ENCODE measurements at regions not wholly inside any gene's neighbourhood (a gene's known extent, or its start where the extent isn't known, plus 50 kb on each side); places are given as distances from the start of the nearest gene placed in this dataset.

DNA sequence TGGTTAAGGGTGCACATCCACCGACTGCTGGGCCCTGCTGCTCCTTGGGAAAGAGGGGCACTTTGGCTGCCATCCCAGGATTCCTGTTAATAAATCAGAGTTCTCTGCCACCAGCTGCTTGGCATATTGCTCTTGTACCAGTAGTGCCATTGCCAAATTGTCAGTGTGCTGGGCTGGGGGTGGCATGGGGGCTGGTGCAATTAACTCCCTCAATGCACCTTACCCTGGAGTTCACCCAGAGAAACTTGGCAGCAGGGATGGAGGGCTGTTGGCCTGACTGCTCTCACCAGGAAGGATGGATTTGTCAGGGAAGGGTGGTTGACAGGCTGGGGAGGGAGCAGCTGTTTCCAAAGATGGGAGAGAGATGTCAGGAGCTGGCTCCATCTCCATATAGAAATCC lies 94.6 kb upstream of the SKOR2 start:
- TF ChIP-seq CTCF (IDR thresholded peaks at IDR 0.05; ENCODE audit: insufficient read depth, low read length, poor library complexity, severe bottlenecking) (no peak), EZH2phosphoT487 (conservative IDR thresholded peaks at IDR 0.05; ENCODE audit: low read length) (no peak)
